H1 (cell line): ENCODE measurements at regions not wholly inside any gene's neighbourhood (a gene's known extent, or its start where the extent isn't known, plus 50 kb on each side); places are given as distances from the start of the nearest gene placed in this dataset.
"Not testable (repeated sequence)": the region's sequence is repeated elsewhere in the genome, so short reads cannot be mapped to it uniquely, and the experiment has no call there.

ENCODE experiments used
- EP300 ChIP-seq, 2 experiments: IDR thresholded peaks; 1 replicate in 1 of 2; 2 replicates in 1 of 2; pipeline ENCODE4 v1.6.1; 2011 to 2012; ENCODE audit warnings: low read depth in 2 of 2, low read length in 2 of 2, mild to moderate bottlenecking in 2 of 2, borderline replicate concordance in 1 of 2, inconsistent platforms in 1 of 2, moderate library complexity in 1 of 2
- GABPA ChIP-seq: IDR thresholded peaks from 2 replicates; pipeline ENCODE4 v1.6.1; 2011; ENCODE audit warnings: mild to moderate bottlenecking, low read length, moderate library complexity, borderline replicate concordance; ENCODE audit not compliant: insufficient read depth
- POLR2AphosphoS5 ChIP-seq: IDR thresholded peaks from 2 replicates; pipeline ENCODE4 v1.6.1; 2011; ENCODE audit warnings: low read depth, low read length
- SP1 ChIP-seq: IDR thresholded peaks from 2 replicates; pipeline ENCODE4 v1.6.1; 2011; ENCODE audit warnings: low read depth, low read length
- TCF12 ChIP-seq: IDR thresholded peaks from 2 replicates; pipeline ENCODE4 v1.6.1; 2011; ENCODE audit warnings: low read depth, mild to moderate bottlenecking, low read length
- YY1 ChIP-seq: IDR thresholded peaks from 2 replicates; pipeline ENCODE4 v1.6.1; 2011; ENCODE audit warnings: low read depth, mild to moderate bottlenecking, low read length
- ZNF274 ChIP-seq: IDR thresholded peaks from 2 replicates; pipeline ENCODE4 v1.7.0; 2012; ENCODE audit warnings: low read length, borderline replicate concordance; ENCODE audit errors: extremely low read depth
- TF ChIP-seq, protein P1 (sequence below), 3 experiments: IDR thresholded peaks; 1 replicate in 2 of 3; 2 replicates in 1 of 3; pipeline versions ENCODE4 v1.5.1 to v1.6.1; 2011; ENCODE audit warnings: low read length in 3 of 3, mild to moderate bottlenecking in 3 of 3, inconsistent platforms in 2 of 3, low read depth in 1 of 3, moderate library complexity in 1 of 3; ENCODE audit not compliant: insufficient read depth in 1 of 3; ENCODE audit errors: control extremely low read depth in 1 of 3

GRCh38 chr20:48037798-48038197 is 252.5 kb upstream of the SULF2 start:
- TF ChIP-seq SP1; YY1; EP300 (IDR thresholded peaks at IDR 0.05; ENCODE audit: borderline replicate concordance in 1 of 2, low read depth in 2 of 2, low read length in 2 of 2); ZNF274; GABPA; TCF12; POLR2AphosphoS5: not testable (repeated sequence)
- TF ChIP-seq, protein P1, sequence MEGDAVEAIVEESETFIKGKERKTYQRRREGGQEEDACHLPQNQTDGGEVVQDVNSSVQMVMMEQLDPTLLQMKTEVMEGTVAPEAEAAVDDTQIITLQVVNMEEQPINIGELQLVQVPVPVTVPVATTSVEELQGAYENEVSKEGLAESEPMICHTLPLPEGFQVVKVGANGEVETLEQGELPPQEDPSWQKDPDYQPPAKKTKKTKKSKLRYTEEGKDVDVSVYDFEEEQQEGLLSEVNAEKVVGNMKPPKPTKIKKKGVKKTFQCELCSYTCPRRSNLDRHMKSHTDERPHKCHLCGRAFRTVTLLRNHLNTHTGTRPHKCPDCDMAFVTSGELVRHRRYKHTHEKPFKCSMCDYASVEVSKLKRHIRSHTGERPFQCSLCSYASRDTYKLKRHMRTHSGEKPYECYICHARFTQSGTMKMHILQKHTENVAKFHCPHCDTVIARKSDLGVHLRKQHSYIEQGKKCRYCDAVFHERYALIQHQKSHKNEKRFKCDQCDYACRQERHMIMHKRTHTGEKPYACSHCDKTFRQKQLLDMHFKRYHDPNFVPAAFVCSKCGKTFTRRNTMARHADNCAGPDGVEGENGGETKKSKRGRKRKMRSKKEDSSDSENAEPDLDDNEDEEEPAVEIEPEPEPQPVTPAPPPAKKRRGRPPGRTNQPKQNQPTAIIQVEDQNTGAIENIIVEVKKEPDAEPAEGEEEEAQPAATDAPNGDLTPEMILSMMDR (IDR thresholded peaks at IDR 0.05; ENCODE audit: control extremely low read depth in 1 of 3, insufficient read depth in 1 of 3, low read depth in 1 of 3, low read length in 3 of 3): not testable (repeated sequence)
